CMK (cell line): ENCODE measurements at regions not wholly inside any gene's neighbourhood (a gene's known extent, or its start where the extent isn't known, plus 50 kb on each side); places are given as distances from the start of the nearest gene placed in this dataset.

Experiments used
- DNase-seq: peaks from one replicate; pipeline ENCODE4 v3.0.0-alpha.2; 2010; ENCODE audit warnings: low read depth

DNA sequence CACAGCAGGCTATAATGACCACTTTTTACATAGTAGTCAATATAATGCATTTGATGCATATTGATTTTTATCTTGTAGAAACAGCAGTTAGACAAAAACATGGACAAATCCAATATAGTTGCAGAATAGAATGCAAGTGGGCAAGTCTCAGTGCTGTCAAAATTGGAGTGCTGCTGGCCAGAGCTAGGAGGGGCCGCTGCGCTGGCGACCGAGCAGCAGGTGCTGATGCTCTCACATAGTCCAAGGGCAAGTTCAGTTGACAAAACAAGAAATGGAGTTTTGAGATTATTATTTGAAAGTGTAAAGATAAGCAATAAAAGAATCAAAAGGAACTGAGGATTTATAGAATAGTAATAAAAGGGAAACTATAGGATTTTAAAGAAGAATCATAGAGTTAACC, 60.6 kb upstream of the CDK20 start:
- DNase-seq, result no peak

DNA sequence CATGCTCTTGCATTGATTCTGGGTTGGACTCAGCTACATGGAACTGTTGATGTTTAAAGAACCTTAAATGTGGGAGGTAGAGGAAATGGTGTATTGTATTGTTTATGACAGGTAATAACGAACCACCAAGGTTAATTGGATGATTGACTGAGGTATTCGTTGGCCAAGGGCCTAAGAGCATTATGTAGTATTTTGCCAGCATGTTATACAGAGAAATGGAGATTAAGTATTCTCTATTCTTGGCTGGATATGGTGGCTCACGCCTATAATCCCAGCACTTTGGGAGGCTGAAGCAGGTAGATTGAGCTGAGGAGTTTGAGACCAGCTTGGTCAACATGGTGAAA, 59.0 kb upstream of the CDK20 start:
- no peak for DNase-seq

DNA sequence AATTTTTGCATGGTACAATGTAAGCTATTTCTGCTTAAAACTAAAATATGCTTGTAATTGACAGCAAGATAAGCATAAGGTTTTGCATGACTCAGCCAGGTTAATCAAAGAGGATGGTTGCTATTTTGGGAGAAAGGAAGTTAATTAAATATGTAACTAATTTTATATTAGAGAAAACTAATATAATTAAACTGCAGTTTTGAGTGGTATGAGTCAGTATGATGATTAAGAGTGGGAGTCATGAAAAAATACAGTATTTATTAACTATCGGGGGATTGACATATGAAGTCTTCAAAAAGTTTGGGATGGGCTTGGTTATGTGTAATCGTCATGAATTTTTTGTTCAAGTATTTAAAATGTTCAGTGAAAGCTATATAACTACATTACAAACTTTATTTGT, 54.0 kb upstream of the CDK20 start:
- DNase-seq, result no peak

DNA sequence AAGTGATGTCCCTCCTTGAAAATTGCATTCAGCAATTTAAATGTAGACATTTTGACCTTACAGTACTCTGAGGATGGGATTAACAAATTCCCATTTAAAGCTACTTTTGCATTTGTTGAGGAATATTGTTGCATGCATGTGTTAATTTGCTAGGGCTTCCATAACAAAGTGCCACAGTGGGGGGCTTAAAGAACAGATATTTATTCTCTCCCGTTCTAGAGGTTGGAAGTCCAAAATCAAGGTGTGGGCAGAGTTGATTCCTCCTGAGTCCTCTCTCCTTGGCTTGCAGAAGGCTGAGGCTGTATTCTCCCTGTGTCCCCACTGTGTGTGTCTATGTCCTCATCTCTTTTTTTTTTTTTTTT, 51.8 kb upstream of the CDK20 start:
- DNase-seq, result no peak

GRCh38 chr9:88025411-88026117, 51.2 kb upstream of the CDK20 start:
- no peak for DNase-seq

DNA sequence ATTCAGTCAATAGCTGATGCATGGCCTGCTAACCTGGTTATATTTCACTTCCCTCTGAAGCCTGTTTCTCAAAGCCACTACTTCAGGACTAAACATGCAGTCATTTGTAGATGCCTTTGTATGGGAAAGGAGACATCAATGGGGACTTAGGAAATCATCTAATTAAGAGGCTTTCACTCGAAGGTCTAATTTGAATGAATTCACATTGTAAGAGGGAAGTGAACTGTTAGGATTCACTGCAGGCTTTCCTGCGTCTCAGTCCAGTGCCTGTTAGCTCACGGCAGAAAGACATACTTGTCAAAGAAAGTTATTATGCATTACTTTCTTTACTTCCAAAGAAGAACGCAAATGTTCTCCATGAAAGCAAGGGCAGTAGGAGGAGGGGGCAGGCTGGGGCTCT, 50.6 kb upstream of the CDK20 start:
- no peak for DNase-seq
